ENCODE measurements at regions not wholly inside any gene's neighbourhood (a gene's known extent, or its start where the extent isn't known, plus 50 kb on each side); places are given as distances from the start of the nearest gene placed in this dataset.

GRCh38 chr3:43181202-43181821 lies 75.4 kb upstream of the POMGNT2 start:
- no peaks in the 10 kb centered on the region for H3K27me3 Mint-ChIP-seq
- peaks cover 5% of the 10 kb centered on the region for H3K9me3 Mint-ChIP-seq (ENCODE audit: low read depth)
- H3K4me3 Mint-ChIP-seq (ENCODE audit: low read depth) = no peak overlapping the region
- no peak for DNase-seq (ENCODE audit: low spot score, unreplicated experiment)
- no peaks in the 10 kb centered on the region for H3K36me3 Mint-ChIP-seq (ENCODE audit: insufficient read depth)
- H3K27ac Mint-ChIP-seq = no peak overlapping the region
- TF ChIP-seq CTCF (IDR thresholded peaks at IDR 0.05; ENCODE audit: unreplicated experiment) = no peak
- H3K4me1 Mint-ChIP-seq (ENCODE audit: low read depth) = peaks cover 39% of the 10 kb centered on the region

- no peaks in the 10 kb centered on the region for H3K36me3 Mint-ChIP-seq (ENCODE audit: insufficient read depth)
- DNase-seq (ENCODE audit: low spot score, unreplicated experiment) = no peak
Observed at GRCh38 chr3:43180694-43181093, 74.8 kb upstream of the POMGNT2 start.

GRCh38 chr3:43180027-43180426 lies 74.1 kb upstream of the POMGNT2 start:
- no peak for TF ChIP-seq CTCF (IDR thresholded peaks at IDR 0.05; ENCODE audit: unreplicated experiment)
- no peak for DNase-seq (ENCODE audit: low spot score, unreplicated experiment)
- H3K36me3 Mint-ChIP-seq (ENCODE audit: insufficient read depth) = no peaks in the 10 kb centered on the region
- H3K9me3 Mint-ChIP-seq (ENCODE audit: low read depth) = peaks cover 5% of the 10 kb centered on the region
- H3K4me1 Mint-ChIP-seq (ENCODE audit: low read depth) = peaks cover 42% of the 10 kb centered on the region
- no peak overlapping the region for H3K4me3 Mint-ChIP-seq (ENCODE audit: low read depth)
- H3K27ac Mint-ChIP-seq = no peak overlapping the region
- no peaks in the 10 kb centered on the region for H3K27me3 Mint-ChIP-seq

More at GRCh38 chr3:43180694-43181093, 74.8 kb upstream of the POMGNT2 start:
- Mint-ChIP-seq H3K4me3 (ENCODE audit: low read depth) (no peak overlapping the region), H3K4me1 (ENCODE audit: low read depth) (peaks cover 39% of the 10 kb centered on the region), H3K27me3 (no peaks in the 10 kb centered on the region), H3K9me3 (ENCODE audit: low read depth) (peaks cover 5% of the 10 kb centered on the region), H3K27ac (peak overlapping the region; percentile 22)
- no peak for TF ChIP-seq CTCF (IDR thresholded peaks at IDR 0.05; ENCODE audit: unreplicated experiment)

- Mint-ChIP-seq H3K27ac (peak overlapping the region; percentile 89), H3K4me3 (ENCODE audit: low read depth) (no peak overlapping the region), H3K36me3 (ENCODE audit: insufficient read depth) (peaks cover 2% of the 10 kb centered on the region), H3K9me3 (ENCODE audit: low read depth) (peaks cover 10% of the 10 kb centered on the region), H3K4me1 (ENCODE audit: low read depth) (peaks cover 40% of the 10 kb centered on the region), H3K27me3 (no peaks in the 10 kb centered on the region)
- TF ChIP-seq CTCF (IDR thresholded peaks at IDR 0.05; ENCODE audit: unreplicated experiment) = no peak
- DNase-seq (ENCODE audit: low spot score, unreplicated experiment) = no peak
Observed at GRCh38 chr3:43178891-43179366, 73.0 kb upstream of the POMGNT2 start.

GRCh38 chr3:43177085-43177484 lies 71.2 kb upstream of the POMGNT2 start:
- no peak overlapping the region for H3K4me3 Mint-ChIP-seq (ENCODE audit: low read depth)
- H3K36me3 Mint-ChIP-seq (ENCODE audit: insufficient read depth) = peaks cover 3% of the 10 kb centered on the region
- no peak for TF ChIP-seq CTCF (IDR thresholded peaks at IDR 0.05; ENCODE audit: unreplicated experiment)
- no peaks in the 10 kb centered on the region for H3K27me3 Mint-ChIP-seq
- no peak for DNase-seq (ENCODE audit: low spot score, unreplicated experiment)
- peaks cover 28% of the 10 kb centered on the region for H3K4me1 Mint-ChIP-seq (ENCODE audit: low read depth)
- peaks cover 17% of the 10 kb centered on the region for H3K9me3 Mint-ChIP-seq (ENCODE audit: low read depth)
- no peak overlapping the region for H3K27ac Mint-ChIP-seq
